ENCODE measurements at regions not wholly inside any gene's neighbourhood (a gene's known extent, or its start where the extent isn't known, plus 50 kb on each side); places are given as distances from the start of the nearest gene placed in this dataset.

DNA sequence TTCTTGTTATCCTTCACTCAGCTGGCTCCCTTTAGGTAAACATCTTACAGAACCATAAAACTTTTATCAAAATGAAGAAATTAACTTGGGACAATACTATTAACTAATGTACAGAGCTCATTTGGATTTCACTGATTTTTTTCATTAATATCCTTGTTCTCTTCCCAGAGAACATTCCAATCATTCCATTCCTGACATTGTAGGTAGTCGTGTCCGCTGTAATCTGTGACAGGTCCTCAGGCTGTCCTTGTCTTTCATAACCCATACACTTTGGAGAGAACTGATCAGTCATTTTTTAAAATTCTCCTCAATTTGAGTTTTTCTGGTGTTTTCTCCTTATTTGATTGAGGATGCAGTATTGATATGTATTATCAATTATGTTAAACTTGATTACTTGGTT lies 916.8 kb downstream of the GALC start:
- Mint-ChIP-seq H3K9me3 (ENCODE audit: unreplicated experiment) (no peaks in the 10 kb centered on the region), H3K4me3 (ENCODE audit: unreplicated experiment) (no peak overlapping the region), H3K27me3 (ENCODE audit: unreplicated experiment) (peaks cover 1% of the 10 kb centered on the region), H3K4me1 (ENCODE audit: unreplicated experiment) (no peaks in the 10 kb centered on the region), H3K27ac (ENCODE audit: unreplicated experiment) (no peak overlapping the region), H3K36me3 (ENCODE audit: low read depth, unreplicated experiment) (no peaks in the 10 kb centered on the region)
- TF ChIP-seq, protein P1, sequence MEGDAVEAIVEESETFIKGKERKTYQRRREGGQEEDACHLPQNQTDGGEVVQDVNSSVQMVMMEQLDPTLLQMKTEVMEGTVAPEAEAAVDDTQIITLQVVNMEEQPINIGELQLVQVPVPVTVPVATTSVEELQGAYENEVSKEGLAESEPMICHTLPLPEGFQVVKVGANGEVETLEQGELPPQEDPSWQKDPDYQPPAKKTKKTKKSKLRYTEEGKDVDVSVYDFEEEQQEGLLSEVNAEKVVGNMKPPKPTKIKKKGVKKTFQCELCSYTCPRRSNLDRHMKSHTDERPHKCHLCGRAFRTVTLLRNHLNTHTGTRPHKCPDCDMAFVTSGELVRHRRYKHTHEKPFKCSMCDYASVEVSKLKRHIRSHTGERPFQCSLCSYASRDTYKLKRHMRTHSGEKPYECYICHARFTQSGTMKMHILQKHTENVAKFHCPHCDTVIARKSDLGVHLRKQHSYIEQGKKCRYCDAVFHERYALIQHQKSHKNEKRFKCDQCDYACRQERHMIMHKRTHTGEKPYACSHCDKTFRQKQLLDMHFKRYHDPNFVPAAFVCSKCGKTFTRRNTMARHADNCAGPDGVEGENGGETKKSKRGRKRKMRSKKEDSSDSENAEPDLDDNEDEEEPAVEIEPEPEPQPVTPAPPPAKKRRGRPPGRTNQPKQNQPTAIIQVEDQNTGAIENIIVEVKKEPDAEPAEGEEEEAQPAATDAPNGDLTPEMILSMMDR (IDR thresholded peaks at IDR 0.05; ENCODE audit: unreplicated experiment): no peak
- no peak for DNase-seq (ENCODE audit: low spot score)

DNA sequence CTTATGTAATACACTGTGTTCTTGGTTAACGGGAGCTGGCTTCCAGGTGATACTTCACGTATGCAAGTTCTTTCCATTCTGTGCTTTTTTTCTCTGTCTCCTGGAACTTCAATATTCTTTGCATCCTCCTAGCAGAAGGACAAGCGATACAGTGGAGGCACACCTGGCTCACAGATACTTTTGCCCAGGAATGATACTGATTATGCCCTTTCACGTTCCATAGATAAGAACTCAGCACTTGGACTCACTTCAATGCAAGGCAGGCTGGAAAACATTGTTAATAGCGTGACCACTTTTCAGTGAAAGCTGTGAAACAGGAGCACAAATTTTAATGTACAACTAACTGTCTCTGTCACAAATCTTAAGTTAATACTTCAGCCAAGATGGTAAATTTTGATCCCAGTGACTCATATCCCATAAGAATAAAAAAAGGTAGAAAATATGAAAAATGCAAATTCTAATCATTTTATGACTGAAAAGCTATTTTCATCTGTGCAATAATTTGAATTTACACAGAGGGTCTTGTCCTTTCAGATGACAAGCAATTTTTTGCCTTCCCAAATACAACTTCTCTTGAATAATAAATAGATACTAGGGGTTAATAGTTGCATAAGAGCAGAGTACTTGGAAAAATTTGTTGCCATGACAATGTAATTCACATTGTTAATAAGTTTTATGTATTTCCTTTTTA lies 919.0 kb downstream of the GALC start:
- Mint-ChIP-seq H3K27ac (ENCODE audit: unreplicated experiment) (no peak overlapping the region), H3K27me3 (ENCODE audit: unreplicated experiment) (peaks cover 1% of the 10 kb centered on the region), H3K4me3 (ENCODE audit: unreplicated experiment) (no peak overlapping the region), H3K36me3 (ENCODE audit: low read depth, unreplicated experiment) (no peaks in the 10 kb centered on the region), H3K4me1 (ENCODE audit: unreplicated experiment) (peaks cover 8% of the 10 kb centered on the region), H3K9me3 (ENCODE audit: unreplicated experiment) (no peaks in the 10 kb centered on the region)
- TF ChIP-seq, protein P1 (IDR thresholded peaks at IDR 0.05; ENCODE audit: unreplicated experiment): no peak
- no peak for DNase-seq (ENCODE audit: low spot score)

DNA sequence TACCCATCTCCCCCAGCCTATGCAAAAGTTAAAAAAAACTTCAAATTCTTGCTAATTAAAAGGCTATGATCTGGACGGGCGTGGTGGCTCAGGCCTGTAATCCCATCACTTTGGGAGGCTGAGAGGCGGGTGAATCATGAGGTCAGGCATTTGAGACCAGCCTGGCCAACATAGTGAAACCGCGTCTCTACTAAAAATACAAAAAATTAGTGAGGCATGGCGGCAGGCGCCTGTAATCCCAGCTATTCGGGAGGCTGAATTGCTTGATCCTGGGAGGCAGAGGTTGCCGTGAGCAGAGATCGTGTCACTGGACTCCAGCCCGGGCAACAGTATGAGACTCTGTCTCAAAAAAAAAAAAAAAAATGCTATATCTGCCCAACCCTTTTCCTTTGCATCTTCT lies 925.4 kb downstream of the GALC start:
- no peak overlapping the region for H3K4me3 Mint-ChIP-seq (ENCODE audit: unreplicated experiment)
- H3K4me1 Mint-ChIP-seq (ENCODE audit: unreplicated experiment): peaks cover 9% of the 10 kb centered on the region
- H3K27ac Mint-ChIP-seq (ENCODE audit: unreplicated experiment): no peak overlapping the region
- TF ChIP-seq, protein P1 (IDR thresholded peaks at IDR 0.05; ENCODE audit: unreplicated experiment): no peak
- no peaks in the 10 kb centered on the region for H3K27me3 Mint-ChIP-seq (ENCODE audit: unreplicated experiment)
- no peaks in the 10 kb centered on the region for H3K9me3 Mint-ChIP-seq (ENCODE audit: unreplicated experiment)
- H3K36me3 Mint-ChIP-seq (ENCODE audit: low read depth, unreplicated experiment): no peaks in the 10 kb centered on the region
- no peak for DNase-seq (ENCODE audit: low spot score)

DNA sequence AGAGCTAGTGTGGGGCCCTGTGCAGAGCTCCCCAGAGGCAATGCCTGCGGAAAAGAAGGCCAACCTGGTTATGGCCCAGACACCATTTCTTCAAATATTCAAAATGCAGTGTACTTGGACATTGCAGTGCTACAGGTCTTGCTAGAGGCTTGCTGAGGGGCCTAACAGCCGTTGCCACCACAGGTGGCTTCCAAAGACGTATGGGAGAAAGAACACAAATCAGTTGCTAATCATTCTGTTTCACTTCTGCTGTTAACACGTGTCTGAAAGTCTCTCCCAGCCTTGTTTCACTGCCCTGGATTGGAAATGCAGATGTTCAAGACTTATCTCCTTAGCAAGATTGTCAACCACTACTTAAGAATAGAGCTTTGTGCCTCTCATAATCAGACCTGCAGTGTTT lies 925.9 kb downstream of the GALC start:
- TF ChIP-seq, protein P1 (IDR thresholded peaks at IDR 0.05; ENCODE audit: unreplicated experiment): no peak
- Mint-ChIP-seq H3K9me3 (ENCODE audit: unreplicated experiment) (no peaks in the 10 kb centered on the region), H3K4me3 (ENCODE audit: unreplicated experiment) (no peak overlapping the region), H3K36me3 (ENCODE audit: low read depth, unreplicated experiment) (no peaks in the 10 kb centered on the region), H3K27ac (ENCODE audit: unreplicated experiment) (no peak overlapping the region), H3K27me3 (ENCODE audit: unreplicated experiment) (no peaks in the 10 kb centered on the region), H3K4me1 (ENCODE audit: unreplicated experiment) (peaks cover 9% of the 10 kb centered on the region)
- no peak for DNase-seq (ENCODE audit: low spot score)

DNA sequence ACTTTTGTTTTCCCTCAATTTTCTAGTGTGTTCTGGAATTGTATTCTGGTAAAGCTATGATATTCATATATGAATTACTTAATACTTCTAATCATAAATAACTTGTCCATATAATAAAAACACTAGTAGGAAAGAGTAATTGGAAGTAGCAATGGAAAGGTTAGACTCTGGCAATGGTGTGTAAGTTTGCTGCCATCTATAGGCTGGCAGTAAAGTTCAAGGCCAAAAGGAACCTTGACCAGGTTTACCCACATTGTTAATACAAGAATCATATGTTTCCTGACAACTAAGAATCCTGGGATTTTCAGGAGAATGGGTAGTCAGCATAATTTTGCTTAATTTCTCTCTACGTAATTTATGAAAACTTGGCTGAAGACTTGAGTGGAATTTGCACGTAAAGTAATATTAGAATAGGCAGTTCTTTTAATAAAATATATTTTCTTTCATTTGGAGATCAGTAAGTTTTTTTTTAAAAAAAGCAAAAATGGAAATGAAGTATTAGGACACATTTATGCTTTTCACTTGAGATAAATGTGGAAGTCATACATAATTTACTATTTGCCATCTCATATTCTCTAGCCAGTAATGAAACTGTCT lies 926.7 kb downstream of the GALC start:
- no peak overlapping the region for H3K27ac Mint-ChIP-seq (ENCODE audit: unreplicated experiment)
- peaks cover 9% of the 10 kb centered on the region for H3K4me1 Mint-ChIP-seq (ENCODE audit: unreplicated experiment)
- TF ChIP-seq, protein P1 (IDR thresholded peaks at IDR 0.05; ENCODE audit: unreplicated experiment): no peak
- H3K4me3 Mint-ChIP-seq (ENCODE audit: unreplicated experiment): no peak overlapping the region
- DNase-seq (ENCODE audit: low spot score): no peak
- H3K36me3 Mint-ChIP-seq (ENCODE audit: low read depth, unreplicated experiment): no peaks in the 10 kb centered on the region
- H3K27me3 Mint-ChIP-seq (ENCODE audit: unreplicated experiment): no peaks in the 10 kb centered on the region
- H3K9me3 Mint-ChIP-seq (ENCODE audit: unreplicated experiment): no peaks in the 10 kb centered on the region
